H1 (cell line): ENCODE measurements at regions not wholly inside any gene's neighbourhood (a gene's known extent, or its start where the extent isn't known, plus 50 kb on each side); places are given as distances from the start of the nearest gene placed in this dataset.
A peak's percentile ranks its signal among the peaks of the same experiment; 100 is the strongest.

ENCODE experiments used
- CTCF ChIA-PET: fragments of 300-600 bp; sonication (Branson Sonifier 250); formaldehyde crosslinking; loops from one replicate; lab custom pipeline; 2021; ENCODE audit not compliant: partially characterized antibody; lab: Charles Lee
- POLR2A ChIA-PET: fragments of 300-600 bp; sonication (Branson Sonifier 250); formaldehyde crosslinking; loops from one replicate; lab custom pipeline; 2021; ENCODE audit warnings: inconsistent platforms; ENCODE audit not compliant: partially characterized antibody; lab: Charles Lee
- DNase-seq, 2 experiments: peaks; one replicate each; pipeline versions ENCODE4 v3.0.0 to v3.0.0-alpha.2; 2010 to 2022; ENCODE audit warnings: low spot score in 2 of 2, low read depth in 1 of 2, mixed read lengths in 1 of 2
- FAIRE-seq: peaks from 2 replicates; lab custom pipeline; 2011; peaks lifted over from hg19 to GRCh38; lab: Jason Lieb, UNC
- H2AFZ ChIP-seq: 2 replicates; pipeline ENCODE4 v1.8.1; 2012; ENCODE audit warnings: low read length, inconsistent platforms
- H2AK5ac ChIP-seq: 2 replicates; pipeline ENCODE4 v1.6.1; 2013; ENCODE audit warnings: low read depth, low read length
- H2BK120ac ChIP-seq: replicated peaks from 2 replicates; pipeline ENCODE3; 2013; ENCODE audit warnings: low read depth, low read length, inconsistent platforms
- H2BK12ac ChIP-seq: 2 replicates; pipeline ENCODE4 v1.6.1; 2013; ENCODE audit warnings: low read depth, low read length
- H2BK15ac ChIP-seq: 2 replicates; pipeline ENCODE4 v1.6.1; 2013; ENCODE audit warnings: low read length
- H2BK20ac ChIP-seq: 2 replicates; pipeline ENCODE4 v1.6.1; 2013; ENCODE audit warnings: low read length
- H2BK5ac ChIP-seq: 2 replicates; pipeline ENCODE4 v1.6.1; 2013; ENCODE audit warnings: low read depth, low read length
- H3K14ac ChIP-seq: 2 replicates; pipeline ENCODE4 v1.6.1; 2013; ENCODE audit warnings: inconsistent platforms; ENCODE audit not compliant: insufficient read length
- H3K18ac ChIP-seq: 2 replicates; pipeline ENCODE4 v1.6.1; 2013; ENCODE audit warnings: low read length; ENCODE audit errors: extremely low read depth
- H3K23ac ChIP-seq: 2 replicates; pipeline ENCODE4 v1.6.1; 2013; ENCODE audit warnings: inconsistent platforms; ENCODE audit not compliant: insufficient read length
- H3K23me2 ChIP-seq: 2 replicates; pipeline ENCODE4 v1.6.1; 2013; ENCODE audit warnings: low read depth, low read length
- H3K27ac ChIP-seq: 2 replicates; pipeline ENCODE4 v1.6.1; 2011; ENCODE audit warnings: low read depth, low read length, inconsistent platforms
- H3K27me3 ChIP-seq, 4 experiments: replicated peaks in 1 of 4; 1 replicate in 1 of 4; 2 replicates in 3 of 4; pipeline versions ENCODE4 v1.6.1 to v1.8.1; 2011 to 2013; ENCODE audit warnings: low read length in 3 of 4, mild to moderate bottlenecking in 3 of 4, inconsistent platforms in 2 of 4, mixed read lengths in 2 of 4, moderate library complexity in 1 of 4; ENCODE audit not compliant: control insufficient read depth in 3 of 4, insufficient read depth in 3 of 4; ENCODE audit errors: extremely low read depth in 1 of 4
- H3K36me3 ChIP-seq, 4 experiments: 2 replicates each; pipeline versions ENCODE4 v1.6.1 to v1.8.1; 2011 to 2013; ENCODE audit warnings: mild to moderate bottlenecking in 4 of 4, low read length in 3 of 4, moderate library complexity in 2 of 4, control low read depth in 1 of 4, inconsistent platforms in 1 of 4; ENCODE audit not compliant: insufficient read depth in 4 of 4, control insufficient read depth in 2 of 4
- H3K4ac ChIP-seq: replicated peaks from 2 replicates; pipeline ENCODE3; 2013; ENCODE audit warnings: low read length, low read depth, mixed read lengths, inconsistent platforms; ENCODE audit not compliant: insufficient read length
- H3K4me1 ChIP-seq, 4 experiments: replicated peaks in 1 of 4; 1 replicate in 1 of 4; 2 replicates in 3 of 4; pipeline versions ENCODE4 v1.6.1 to v1.8.1; 2011 to 2013; ENCODE audit warnings: low read length in 3 of 4, inconsistent platforms in 2 of 4, mixed read lengths in 1 of 4; ENCODE audit not compliant: insufficient read depth in 4 of 4, control insufficient read depth in 3 of 4
- H3K4me2 ChIP-seq, 2 experiments: 2 replicates each; pipeline versions ENCODE4 v1.6.1 to v1.8.1; 2011 to 2013; ENCODE audit warnings: low read depth in 2 of 2, low read length in 2 of 2, control low read depth in 1 of 2, inconsistent platforms in 1 of 2, mild to moderate bottlenecking in 1 of 2; ENCODE audit not compliant: insufficient read depth in 1 of 2
- H3K4me3 ChIP-seq, 4 experiments: fragments of 200-600, 300-600 bp in 1 of 4; sonication (generic), shearing (Covaris generic), sonication (Bioruptor Twin) in 1 of 4; 2 replicates each; pipeline versions ENCODE4 v1.5.1 to v1.8.1; 2011 to 2016; ENCODE audit warnings: low read length in 4 of 4, low read depth in 3 of 4, control low read depth in 2 of 4, inconsistent platforms in 2 of 4, mild to moderate bottlenecking in 2 of 4, mixed read lengths in 1 of 4, moderate library complexity in 1 of 4; ENCODE audit not compliant: insufficient read depth in 2 of 4; ENCODE audit errors: extremely low read depth in 1 of 4
- H3K56ac ChIP-seq: replicated peaks from 2 replicates; pipeline ENCODE3; 2013; ENCODE audit warnings: low read depth, mild to moderate bottlenecking, mixed read lengths, low read length, inconsistent platforms; ENCODE audit not compliant: insufficient read length
- H3K79me1 ChIP-seq: 2 replicates; pipeline ENCODE4 v1.6.1; 2013; ENCODE audit warnings: low read depth, low read length, control low read depth
- H3K79me2 ChIP-seq, 2 experiments: 2 replicates each; pipeline versions ENCODE4 v1.6.1 to v1.8.1; 2012 to 2013; ENCODE audit warnings: low read length in 2 of 2, mild to moderate bottlenecking in 2 of 2, inconsistent platforms in 1 of 2; ENCODE audit not compliant: insufficient read depth in 2 of 2, control insufficient read depth in 1 of 2
- H3K9ac ChIP-seq, 4 experiments: replicated peaks in 1 of 4; 1 replicate in 1 of 4; 2 replicates in 3 of 4; pipeline versions ENCODE4 v1.6.1 to v1.8.1; 2011 to 2013; ENCODE audit warnings: low read depth in 3 of 4, low read length in 3 of 4, control low read depth in 2 of 4, mild to moderate bottlenecking in 2 of 4, moderate library complexity in 2 of 4, inconsistent platforms in 1 of 4; ENCODE audit errors: extremely low read depth in 1 of 4
- H3K9me3 ChIP-seq, 2 experiments: 2 replicates each; pipeline versions ENCODE4 v1.6.1 to v1.8.1; 2012 to 2013; ENCODE audit warnings: mild to moderate bottlenecking in 2 of 2, moderate library complexity in 2 of 2, control low read depth in 1 of 2, inconsistent platforms in 1 of 2, low read depth in 1 of 2, low read length in 1 of 2, mixed read lengths in 1 of 2; ENCODE audit not compliant: insufficient read depth in 2 of 2
- H4K20me1 ChIP-seq, 2 experiments: replicated peaks in 1 of 2; 2 replicates each; pipeline versions ENCODE3 to v1.8.1; 2011 to 2013; ENCODE audit warnings: inconsistent platforms in 2 of 2, low read length in 2 of 2, mild to moderate bottlenecking in 1 of 2; ENCODE audit not compliant: insufficient read depth in 2 of 2, control insufficient read depth in 1 of 2
- H4K5ac ChIP-seq: 2 replicates; pipeline ENCODE4 v1.6.1; 2013; ENCODE audit warnings: low read length, low read depth, mixed read lengths, inconsistent platforms; ENCODE audit not compliant: insufficient read length
- H4K8ac ChIP-seq: 2 replicates; pipeline ENCODE4 v1.8.0; 2013; ENCODE audit warnings: mild to moderate bottlenecking, moderate library complexity, low read length, inconsistent platforms; ENCODE audit not compliant: insufficient read depth; ENCODE audit errors: extremely low read depth
- H4K91ac ChIP-seq: replicated peaks from 2 replicates; pipeline ENCODE3; 2013; ENCODE audit warnings: low read length, mixed read lengths, inconsistent platforms; ENCODE audit not compliant: insufficient read length
- ATF3 ChIP-seq: IDR thresholded peaks from 2 replicates; pipeline ENCODE4 v1.6.1; 2011; ENCODE audit warnings: low read depth, mild to moderate bottlenecking, low read length; ENCODE audit not compliant: insufficient read depth
- CREB1 ChIP-seq: IDR thresholded peaks from 2 replicates; pipeline ENCODE4 v1.6.1; 2012; ENCODE audit warnings: inconsistent platforms
- CTCF ChIP-seq, 3 experiments: IDR thresholded peaks; 1 replicate in 2 of 3; 2 replicates in 1 of 3; pipeline versions ENCODE4 v1.5.1 to v1.6.1; 2011; ENCODE audit warnings: low read length in 3 of 3, mild to moderate bottlenecking in 3 of 3, inconsistent platforms in 2 of 3, low read depth in 1 of 3, moderate library complexity in 1 of 3; ENCODE audit not compliant: insufficient read depth in 1 of 3; ENCODE audit errors: control extremely low read depth in 1 of 3
- KDM1A ChIP-seq: fragments of 200-600, 300-600 bp; sonication (generic); IDR thresholded peaks from 2 replicates; pipeline ENCODE4 v1.7.1; 2016; ENCODE audit warnings: mild to moderate bottlenecking, low read length, borderline replicate concordance
- KDM4A ChIP-seq: IDR thresholded peaks from one replicate; pipeline ENCODE4 v1.7.1; 2012; ENCODE audit warnings: low read depth, mild to moderate bottlenecking, moderate library complexity, low read length, inconsistent platforms; ENCODE audit not compliant: severe bottlenecking
- KDM5A ChIP-seq: fragments of 200-600 bp; IDR thresholded peaks from 2 replicates; pipeline ENCODE4 v1.7.1; 2012; ENCODE audit warnings: mild to moderate bottlenecking, low read length, inconsistent platforms, mixed read lengths
- RAD21 ChIP-seq, 2 experiments: IDR thresholded peaks in 1 of 2; conservative IDR thresholded peaks in 1 of 2; 2 replicates each; pipeline ENCODE4 v1.6.1; 2011; ENCODE audit warnings: low read depth in 2 of 2, low read length in 2 of 2, improper control_type of control experiment in 1 of 2, inconsistent platforms in 1 of 2, mild to moderate bottlenecking in 1 of 2, moderate library complexity in 1 of 2
- SIRT6 ChIP-seq: IDR thresholded peaks from one replicate; pipeline ENCODE4 v1.7.1; 2012; ENCODE audit warnings: low read length, inconsistent platforms
- YY1 ChIP-seq: IDR thresholded peaks from 2 replicates; pipeline ENCODE4 v1.6.1; 2011; ENCODE audit warnings: low read depth, mild to moderate bottlenecking, low read length
- WGBS, 2 experiments: shearing (Covaris generic) in 1 of 2; methylation state at CpG; one replicate each; pipeline versions ENCODE4 v1.1.6 to v1.1.7; 2013 to 2015; ENCODE audit warnings: low lambda C conversion rate in 2 of 2, mixed read lengths in 2 of 2, inconsistent platforms in 1 of 2, low coverage in 1 of 2, missing lambda C conversion rate in 1 of 2; ENCODE audit not compliant: insufficient replicate concordance in 2 of 2, insufficient coverage in 1 of 2, insufficient read length in 1 of 2; ENCODE audit errors: extremely low coverage in 1 of 2, missing lambda C conversion rate in 1 of 2; 5-methylcytosine and 5-hydroxymethylcytosine counted together

GRCh38 chr6:85354761-85355618 lies 94.9 kb upstream of the NT5E start:
- no peak overlapping the region for H2AFZ ChIP-seq
- no peaks in the 10 kb centered on the region for H4K20me1 ChIP-seq
- no peak overlapping the region for H3K27ac ChIP-seq
- peak; percentile 74 for FAIRE-seq
- H3K79me2 ChIP-seq: no peaks in the 10 kb centered on the region
- no peak overlapping the region for H3K4me2 ChIP-seq
- no peak overlapping the region for H3K4ac ChIP-seq
- no peak for TF ChIP-seq KDM5A
- no peak for TF ChIP-seq KDM4A
- no peak for TF ChIP-seq SIRT6
- peak; percentile 86 to 92 (median 87) for TF ChIP-seq CTCF (IDR thresholded peaks at IDR 0.05; ENCODE audit: control extremely low read depth in 1 of 3, insufficient read depth in 1 of 3, low read depth in 1 of 3, low read length in 3 of 3)
- TF ChIP-seq ATF3: no peak
- TF ChIP-seq RAD21 (IDR thresholded peaks at IDR 0.05 in 1 of 2, conservative IDR thresholded peaks at IDR 0.05 in 1 of 2; ENCODE audit: low read depth in 2 of 2, low read length in 2 of 2): peak; percentile 91 to 93
- TF ChIP-seq KDM1A: no peak
- no peak for TF ChIP-seq YY1
- TF ChIP-seq CREB1: no peak
- TF ChIP-seq, all 59 proteins: peak for 2
- Histone ChIP-seq H4K8ac (no peak overlapping the region), H2BK120ac (no peak overlapping the region), H2BK12ac (no peak overlapping the region), H2BK15ac (no peak overlapping the region), H3K27me3 (no peaks in the 10 kb centered on the region), H3K9me3 (no peaks in the 10 kb centered on the region), H3K4me1 (no peaks in the 10 kb centered on the region), H4K91ac (no peak overlapping the region), H4K5ac (no peak overlapping the region), H3K14ac (no peak overlapping the region), H2BK5ac (no peak overlapping the region), H3K4me3 (no peak overlapping the region), H3K56ac (no peak overlapping the region), H3K9ac (no peak overlapping the region), H2AK5ac (no peak overlapping the region), H3K18ac (no peak overlapping the region), H2BK20ac (no peak overlapping the region), H3K79me1 (no peaks in the 10 kb centered on the region), H3K23ac (no peak overlapping the region), H3K23me2 (no peaks in the 10 kb centered on the region), H3K36me3 (no peaks in the 10 kb centered on the region)
- 39% methylated on average over 10 of the region's 10 CpGs; no CpG with 5 or more reads in 1 of the 2 experiments for WGBS, 2 experiments
- peak; percentile 44 to 82 for DNase-seq
- POLR2A ChIA-PET: interaction anchor here (1.9 kb wide), 1 partner anchor 288 kb away, joined by 6 read pairs; the partner anchor contains the start of gene SYNCRIP
- CTCF ChIA-PET: interaction anchor here (0.6 to 4.8 kb wide), 33 partner anchors 10 to 603 kb away, joined by 3 to 153 read pairs (median 4); no protein-coding TSS in a partner anchor
